B cell (primary cell): ENCODE measurements at regions not wholly inside any gene's neighbourhood (a gene's known extent, or its start where the extent isn't known, plus 50 kb on each side); places are given as distances from the start of the nearest gene placed in this dataset.

Source experiments
- CTCF ChIP-seq: fragments of 200-600 bp; IDR thresholded peaks from one replicate; pipeline ENCODE4 v1.8.0; 2022; ENCODE audit warnings: antibody characterized with exemption, mild to moderate bottlenecking
- EZH2 ChIP-seq: IDR thresholded peaks from 2 replicates; pipeline ENCODE4 v1.6.1; 2012; ENCODE audit warnings: borderline replicate concordance, low read depth, mild to moderate bottlenecking, moderate library complexity, low read length; ENCODE audit not compliant: insufficient read depth, poor library complexity, severe bottlenecking

- TF ChIP-seq EZH2, result no peak
- peak; percentile 83 for TF ChIP-seq CTCF
Measured at GRCh38 chr5:52657247-52657645, 130.5 kb upstream of the ITGA1 start.
